AG04450 (cell line): ENCODE measurements at regions not wholly inside any gene's neighbourhood (a gene's known extent, or its start where the extent isn't known, plus 50 kb on each side); places are given as distances from the start of the nearest gene placed in this dataset.

ENCODE experiments used
- CTCF ChIA-PET: fragments of 300-600, 350-600 bp; formaldehyde crosslinking; extraction: SDS; loops from one replicate; lab custom pipeline; 2022; ENCODE audit warnings: antibody characterized with exemption, inconsistent platforms; lab: Charles Lee
- POLR2A ChIA-PET: fragments of 350-600 bp; formaldehyde crosslinking; extraction: SDS; loops from one replicate; lab custom pipeline; 2021; ENCODE audit warnings: antibody characterized with exemption, inconsistent platforms; lab: Yijun Ruan, JAX
- DNase-seq: peaks from one replicate; pipeline ENCODE4 v3.0.0-alpha.2; 2011; ENCODE audit warnings: low read depth, low spot score
- H3K27ac ChIP-seq: one replicate; pipeline ENCODE4 v1.5.1; 2012; ENCODE audit warnings: low read depth, low read length, control low read depth
- H3K27me3 ChIP-seq: one replicate; pipeline ENCODE4 v1.6.0; 2012; ENCODE audit warnings: low read length; ENCODE audit not compliant: control insufficient read depth, insufficient read depth
- H3K4me3 ChIP-seq: 2 replicates; pipeline ENCODE4 v1.5.1; 2011; ENCODE audit warnings: mild to moderate bottlenecking, low read depth, low read length, control low read depth
- H3K9me3 ChIP-seq: 2 replicates; pipeline ENCODE4 v1.5.1; 2012; ENCODE audit warnings: low read length; ENCODE audit not compliant: control insufficient read depth, insufficient read depth
- TF ChIP-seq, protein P1 (sequence below): IDR thresholded peaks from 2 replicates; pipeline ENCODE4 v1.5.1; 2011; ENCODE audit warnings: low read depth, low read length, control low read depth, inconsistent platforms

DNA sequence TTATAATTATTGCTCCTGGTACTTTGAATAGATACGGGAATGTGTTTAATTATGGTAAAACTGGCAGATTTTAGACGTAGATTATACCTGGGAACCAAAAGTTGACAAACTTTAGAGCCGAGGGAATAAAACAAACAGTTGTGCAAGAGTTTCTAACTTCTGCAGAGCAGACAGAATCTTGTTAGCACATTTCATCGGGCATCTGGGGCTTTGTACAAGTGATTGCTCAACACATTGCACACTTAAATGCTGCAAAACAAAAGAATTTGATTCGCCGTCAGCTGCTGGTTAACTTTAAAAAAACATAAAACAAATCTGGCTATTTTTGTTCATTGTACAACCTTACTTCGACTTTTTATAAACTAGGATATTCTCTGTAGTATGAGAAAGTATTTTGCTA is 398.1 kb downstream of the MAN2A1 start:
- no peak for DNase-seq
- ChIA-PET CTCF (no interaction called here), POLR2A (no interaction called here)
- TF ChIP-seq, protein P1, sequence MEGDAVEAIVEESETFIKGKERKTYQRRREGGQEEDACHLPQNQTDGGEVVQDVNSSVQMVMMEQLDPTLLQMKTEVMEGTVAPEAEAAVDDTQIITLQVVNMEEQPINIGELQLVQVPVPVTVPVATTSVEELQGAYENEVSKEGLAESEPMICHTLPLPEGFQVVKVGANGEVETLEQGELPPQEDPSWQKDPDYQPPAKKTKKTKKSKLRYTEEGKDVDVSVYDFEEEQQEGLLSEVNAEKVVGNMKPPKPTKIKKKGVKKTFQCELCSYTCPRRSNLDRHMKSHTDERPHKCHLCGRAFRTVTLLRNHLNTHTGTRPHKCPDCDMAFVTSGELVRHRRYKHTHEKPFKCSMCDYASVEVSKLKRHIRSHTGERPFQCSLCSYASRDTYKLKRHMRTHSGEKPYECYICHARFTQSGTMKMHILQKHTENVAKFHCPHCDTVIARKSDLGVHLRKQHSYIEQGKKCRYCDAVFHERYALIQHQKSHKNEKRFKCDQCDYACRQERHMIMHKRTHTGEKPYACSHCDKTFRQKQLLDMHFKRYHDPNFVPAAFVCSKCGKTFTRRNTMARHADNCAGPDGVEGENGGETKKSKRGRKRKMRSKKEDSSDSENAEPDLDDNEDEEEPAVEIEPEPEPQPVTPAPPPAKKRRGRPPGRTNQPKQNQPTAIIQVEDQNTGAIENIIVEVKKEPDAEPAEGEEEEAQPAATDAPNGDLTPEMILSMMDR, result no peak
- H3K27ac ChIP-seq, result no peak overlapping the region
- no peaks in the 10 kb centered on the region for H3K9me3 ChIP-seq
- H3K27me3 ChIP-seq, result no peaks in the 10 kb centered on the region
- H3K4me3 ChIP-seq, result no peak overlapping the region

DNA sequence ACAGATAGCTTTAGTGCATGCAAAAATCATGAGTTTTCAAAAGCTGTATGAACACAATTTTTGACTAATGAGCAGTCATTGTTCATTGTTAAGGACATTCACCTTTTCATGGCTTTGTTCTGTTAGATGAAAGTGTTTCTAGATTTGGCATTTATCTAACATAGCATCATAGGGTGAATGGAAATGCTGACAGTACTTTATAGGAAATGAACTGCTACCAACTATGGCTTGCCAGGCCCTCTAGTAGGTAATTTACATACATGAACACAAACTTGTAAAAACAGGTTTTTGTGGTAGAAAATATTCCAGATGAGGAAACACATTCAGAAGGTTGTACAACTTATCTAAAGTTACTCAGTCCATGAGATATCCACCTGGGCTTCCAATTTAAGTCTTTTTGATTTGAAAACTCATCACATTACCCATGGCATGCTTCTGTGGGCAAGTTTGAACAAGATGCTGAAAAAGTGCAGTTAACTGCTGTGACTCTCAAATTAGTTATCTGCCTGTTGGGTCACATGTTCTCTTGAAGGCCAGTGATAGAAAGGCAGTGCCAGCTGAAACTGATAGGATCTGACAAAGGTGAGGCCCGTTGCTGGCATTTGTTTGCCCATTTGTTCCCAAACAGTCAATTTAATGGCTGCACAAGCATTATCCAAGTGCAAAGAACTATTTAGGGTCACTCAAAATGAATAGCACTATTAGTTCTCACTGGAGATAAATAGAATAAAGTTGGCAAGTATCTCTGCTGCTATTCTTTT is 399.1 kb downstream of the MAN2A1 start:
- Histone ChIP-seq H3K9me3 (no peaks in the 10 kb centered on the region), H3K27me3 (no peaks in the 10 kb centered on the region), H3K27ac (no peak overlapping the region), H3K4me3 (no peak overlapping the region)
- ChIA-PET POLR2A (no interaction called here), CTCF (no interaction called here)
- DNase-seq, result no peak
- TF ChIP-seq, protein P1, result no peak

DNA sequence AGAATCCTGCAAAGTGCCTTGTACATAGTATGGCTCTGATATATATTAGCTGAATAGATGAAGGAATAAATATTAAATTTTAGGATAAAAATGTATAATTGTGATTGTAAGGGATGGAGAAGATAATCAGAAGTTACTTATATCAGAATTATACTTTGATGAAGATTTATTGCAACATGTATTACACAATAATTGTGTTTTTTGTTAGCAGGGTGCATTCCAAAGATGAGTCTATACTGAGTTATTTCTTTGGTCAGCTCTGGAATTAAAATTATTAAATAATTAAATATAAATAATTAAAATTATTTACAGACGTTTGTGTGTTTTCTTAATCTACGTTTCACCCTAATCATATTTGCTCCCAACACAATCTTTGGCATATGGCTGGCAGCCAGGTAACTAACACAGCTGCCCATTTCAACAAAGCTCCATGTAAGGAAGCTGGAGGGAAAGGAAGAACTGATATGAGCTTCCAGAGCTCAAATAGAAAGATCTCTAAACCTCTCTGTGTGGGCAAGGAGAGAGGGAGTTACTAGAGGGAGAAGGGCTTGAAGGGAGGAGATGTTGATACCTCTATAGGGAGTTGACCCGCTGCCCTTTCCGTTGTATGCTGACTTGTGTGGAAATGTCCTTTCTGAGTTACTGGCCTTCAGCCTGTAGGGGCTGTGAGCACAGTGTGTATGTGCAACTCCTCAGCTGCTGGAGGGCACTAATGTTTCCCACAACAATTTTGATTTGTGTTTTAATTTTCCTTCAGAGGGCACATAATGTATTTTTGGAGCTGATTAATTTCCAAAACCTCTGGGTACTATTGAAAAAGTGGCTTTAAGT is 403.4 kb downstream of the MAN2A1 start:
- CTCF ChIA-PET, result no interaction called here
- H3K27ac ChIP-seq, result no peak overlapping the region
- DNase-seq, result no peak
- no peaks in the 10 kb centered on the region for H3K27me3 ChIP-seq
- POLR2A ChIA-PET, result no interaction called here
- TF ChIP-seq, protein P1, result no peak
- no peaks in the 10 kb centered on the region for H3K9me3 ChIP-seq
- no peak overlapping the region for H3K4me3 ChIP-seq

DNA sequence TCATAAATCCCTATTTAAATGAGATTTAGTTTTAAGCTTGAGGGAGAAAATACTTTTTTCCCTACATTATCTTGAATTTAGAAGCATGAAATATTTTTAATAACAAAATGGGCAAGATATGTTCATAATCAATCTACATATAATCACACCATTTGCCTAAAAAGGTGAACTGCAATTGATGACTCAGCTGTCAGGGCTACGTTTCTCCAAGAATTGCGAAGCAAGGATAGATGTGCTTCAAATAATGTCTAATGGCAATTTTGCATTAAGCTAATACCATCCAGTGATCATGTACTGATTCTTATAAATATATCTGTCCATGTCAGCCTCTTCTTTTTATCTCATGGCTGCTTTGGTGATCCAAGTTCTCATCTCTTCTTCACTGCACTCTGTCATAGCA is 404.4 kb downstream of the MAN2A1 start:
- no peaks in the 10 kb centered on the region for H3K27me3 ChIP-seq
- H3K9me3 ChIP-seq, result no peaks in the 10 kb centered on the region
- H3K27ac ChIP-seq, result no peak overlapping the region
- no peak overlapping the region for H3K4me3 ChIP-seq
- no peak for DNase-seq
- ChIA-PET CTCF (no interaction called here), POLR2A (no interaction called here)
- TF ChIP-seq, protein P1, result no peak

DNA sequence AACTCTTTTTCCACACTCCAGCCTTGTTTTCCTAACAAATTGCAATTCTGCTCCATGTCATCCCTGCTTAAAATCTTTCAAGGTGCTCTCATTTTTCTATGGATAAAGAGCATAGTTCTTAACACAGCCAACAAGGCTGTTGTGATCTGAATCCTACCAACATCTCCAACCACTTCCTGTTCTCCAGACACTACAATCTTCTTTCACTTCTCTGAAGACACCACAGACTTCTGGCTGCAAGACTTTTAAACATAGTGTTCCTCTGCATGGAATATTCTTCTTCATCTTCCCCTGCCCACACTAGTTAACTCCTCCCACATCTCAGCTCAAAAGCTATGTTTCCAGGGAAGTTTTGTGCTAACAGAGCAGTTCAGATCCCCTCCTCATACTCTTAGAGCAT is 404.8 kb downstream of the MAN2A1 start:
- Histone ChIP-seq H3K27ac (no peak overlapping the region), H3K4me3 (no peak overlapping the region), H3K27me3 (no peaks in the 10 kb centered on the region), H3K9me3 (no peaks in the 10 kb centered on the region)
- ChIA-PET CTCF (no interaction called here), POLR2A (no interaction called here)
- no peak for DNase-seq
- TF ChIP-seq, protein P1, result no peak
